GM12878 (cell line): ENCODE measurements at regions not wholly inside any gene's neighbourhood (a gene's known extent, or its start where the extent isn't known, plus 50 kb on each side); places are given as distances from the start of the nearest gene placed in this dataset.

Experiments used
- ATAC-seq: fragments of 200-7000 bp; cut with Tn5 transposase; 3 replicates; pipeline ENCODE4 v1.9.1; 2020; ENCODE audit warnings: mild to moderate bottlenecking, moderate library complexity
- BruUV-seq: library from RNA; stranded (reverse); fragments of 400-500 nt; replicated peaks from 2 replicates; lab custom pipeline; 2021; lab: Mats Ljungman, UMichigan
- CTCF ChIA-PET: fragments of 300-600 bp; sonication (Branson Sonifier 250); formaldehyde crosslinking; extraction: SDS; loops from one replicate; lab custom pipeline; 2021; ENCODE audit warnings: inconsistent platforms; lab: Yijun Ruan, JAX
- POLR2A ChIA-PET: fragments of 350-600 bp; formaldehyde crosslinking; extraction: SDS; loops from one replicate; lab custom pipeline; 2021; ENCODE audit warnings: inconsistent platforms; lab: Charles Lee
- RAD21 ChIA-PET: fragments of 300-600 bp; sonication (Branson Sonifier 250); formaldehyde crosslinking; loops from one replicate; lab custom pipeline; 2023; ENCODE audit warnings: antibody characterized with exemption; ENCODE audit not compliant: unreplicated experiment; lab: Charles Lee
- SMC1A ChIA-PET: fragments of 300-600 bp; sonication (Branson Sonifier 250); formaldehyde crosslinking; loops from one replicate; lab custom pipeline; 2023; ENCODE audit not compliant: unreplicated experiment, uncharacterized antibody; lab: Charles Lee
- DNase-seq: peaks from one replicate; pipeline ENCODE4 v3.0.0-alpha.2; 2011; ENCODE audit warnings: low read depth, low spot score
- FAIRE-seq: peaks from 3 replicates; lab custom pipeline; 2011; peaks lifted over from hg19 to GRCh38; lab: Jason Lieb, UNC
- H2AFZ ChIP-seq: 2 replicates; pipeline ENCODE4 v1.6.0; 2011; ENCODE audit warnings: low read depth, low read length, control low read depth; ENCODE audit not compliant: control insufficient read depth
- H3K27ac ChIP-seq: 2 replicates; pipeline ENCODE4 v1.5.1; 2011; ENCODE audit warnings: control low read depth; ENCODE audit not compliant: control insufficient read depth, insufficient read depth
- H3K27me3 ChIP-seq, 2 experiments: replicated peaks in 1 of 2; 2 replicates each; pipeline versions ENCODE4 v1.6.0 to v1.6.1; 2011; ENCODE audit warnings: low read length in 1 of 2; ENCODE audit not compliant: control insufficient read depth in 2 of 2, insufficient read depth in 2 of 2
- H3K36me3 ChIP-seq, 2 experiments: 2 replicates each; pipeline ENCODE4 v1.5.1; 2011; ENCODE audit warnings: low read length in 1 of 2; ENCODE audit not compliant: control insufficient read depth in 2 of 2, insufficient read depth in 2 of 2
- H3K4me1 ChIP-seq: 2 replicates; pipeline ENCODE4 v1.6.1; 2011; ENCODE audit warnings: mild to moderate bottlenecking, low read length, moderate library complexity, mixed read lengths; ENCODE audit not compliant: control insufficient read depth, insufficient read depth
- H3K4me2 ChIP-seq: 2 replicates; pipeline ENCODE4 v1.6.0; 2011; ENCODE audit warnings: control low read depth; ENCODE audit not compliant: control insufficient read depth, insufficient read depth
- H3K4me3 ChIP-seq: fragments of 200-600 bp; sonication (generic); 2 replicates; pipeline ENCODE4 v1.5.1; 2016
- H3K79me2 ChIP-seq: 2 replicates; pipeline ENCODE4 v1.6.0; 2011; ENCODE audit warnings: low read length; ENCODE audit not compliant: control insufficient read depth, insufficient read depth
- H3K9ac ChIP-seq: 2 replicates; pipeline ENCODE4 v1.8.0; 2011; ENCODE audit warnings: low read length, control low read depth, mixed read lengths; ENCODE audit not compliant: control insufficient read depth, insufficient read depth
- H3K9me3 ChIP-seq: replicated peaks from 3 replicates; pipeline ENCODE4 v1.5.1; 2011; ENCODE audit warnings: mild to moderate bottlenecking, low read length; ENCODE audit not compliant: control insufficient read depth, insufficient read depth
- H4K20me1 ChIP-seq: 2 replicates; pipeline ENCODE4 v1.6.0; 2011; ENCODE audit not compliant: control insufficient read depth, insufficient read depth
- BCL3 ChIP-seq: IDR thresholded peaks from 2 replicates; pipeline ENCODE4 v1.6.1; 2011; ENCODE audit warnings: borderline replicate concordance, low read depth, mild to moderate bottlenecking, moderate library complexity, low read length; ENCODE audit not compliant: insufficient read depth, poor library complexity, severe bottlenecking
- CBX5 ChIP-seq: sonication (generic); IDR thresholded peaks from 2 replicates; pipeline ENCODE4 v1.6.1; 2016; ENCODE audit warnings: low read depth, moderate library complexity, mild to moderate bottlenecking, inconsistent platforms
- CREB1 ChIP-seq: IDR thresholded peaks from 2 replicates; pipeline ENCODE4 v1.6.1; 2012; ENCODE audit warnings: low read depth, mild to moderate bottlenecking, inconsistent platforms
- E2F8 ChIP-seq: fragments of 450-650 bp; IDR thresholded peaks from 2 replicates; pipeline ENCODE4 v1.6.1; 2018; ENCODE audit warnings: mild to moderate bottlenecking, low read depth, moderate library complexity; ENCODE audit not compliant: partially characterized antibody
- RBBP5 ChIP-seq: fragments of 200-600 bp; sonication (generic); conservative IDR thresholded peaks from 2 replicates; pipeline ENCODE4 v1.6.1; 2016
- RELB ChIP-seq: fragments of 450-650 bp; IDR thresholded peaks from 2 replicates; pipeline ENCODE4 v1.6.1; 2017; ENCODE audit warnings: low read depth, mild to moderate bottlenecking, moderate library complexity
- TCF7 ChIP-seq: IDR thresholded peaks from 2 replicates; pipeline ENCODE4 v1.6.1; 2014; ENCODE audit warnings: antibody characterized with exemption, borderline replicate concordance
- ZBTB11 ChIP-seq: fragments of 450-650 bp; formaldehyde crosslinking; IDR thresholded peaks from 2 replicates; pipeline ENCODE4 v1.5.0; 2022; ENCODE audit warnings: mild to moderate bottlenecking, missing genetic modification characterization
- ZBTB33 ChIP-seq: fragments of 450-650 bp; IDR thresholded peaks from 2 replicates; pipeline ENCODE4 v1.6.1; 2017; ENCODE audit warnings: mild to moderate bottlenecking
- WGBS: methylation state at CpG from one replicate; pipeline ENCODE4 v1.1.6; 2016; ENCODE audit warnings: low lambda C conversion rate; ENCODE audit not compliant: insufficient replicate concordance, insufficient coverage; ENCODE audit errors: missing lambda C conversion rate; 5-methylcytosine and 5-hydroxymethylcytosine counted together
- in situ Hi-C: fragments of 300-500 bp; cut with MboI; formaldehyde crosslinking; loops from 9 replicates; pipeline ENCODE4 v1.14.3; 2018; ENCODE audit warnings: mixed read lengths
- intact Hi-C: fragments of 100-400 bp; cut with micrococcal nuclease; formaldehyde crosslinking; loops from one replicate; pipeline ENCODE4 v1.14.2; 2022; ENCODE audit not compliant: unreplicated experiment
- TF ChIP-seq, protein P1 (sequence below): fragments of 450-650 bp; IDR thresholded peaks from 2 replicates; pipeline ENCODE4 v1.6.1; 2018; ENCODE audit warnings: borderline replicate concordance, mild to moderate bottlenecking; ENCODE audit not compliant: partially characterized antibody

- ATAC-seq, result no peak
- Histone ChIP-seq H3K4me3 (no peak overlapping the region), H3K36me3 (no peaks in the 10 kb centered on the region), H3K9me3 (no peaks in the 10 kb centered on the region), H3K4me1 (no peaks in the 10 kb centered on the region), H3K9ac (no peak overlapping the region)
- in situ Hi-C loops, result no loop called here
- intact Hi-C loops, result no loop called here
- no TSS peak for BruUV-seq
- CTCF ChIA-PET, result no interaction called here
- POLR2A ChIA-PET, result no interaction called here
- no peak for TF ChIP-seq E2F8
- TF ChIP-seq CBX5, result no peak
- no peak for TF ChIP-seq RBBP5
- TF ChIP-seq TCF7, result no peak
- TF ChIP-seq ZBTB11 (CRISPR knock-in tag), result no peak
- no peak for TF ChIP-seq ZBTB33
- TF ChIP-seq, protein P1, sequence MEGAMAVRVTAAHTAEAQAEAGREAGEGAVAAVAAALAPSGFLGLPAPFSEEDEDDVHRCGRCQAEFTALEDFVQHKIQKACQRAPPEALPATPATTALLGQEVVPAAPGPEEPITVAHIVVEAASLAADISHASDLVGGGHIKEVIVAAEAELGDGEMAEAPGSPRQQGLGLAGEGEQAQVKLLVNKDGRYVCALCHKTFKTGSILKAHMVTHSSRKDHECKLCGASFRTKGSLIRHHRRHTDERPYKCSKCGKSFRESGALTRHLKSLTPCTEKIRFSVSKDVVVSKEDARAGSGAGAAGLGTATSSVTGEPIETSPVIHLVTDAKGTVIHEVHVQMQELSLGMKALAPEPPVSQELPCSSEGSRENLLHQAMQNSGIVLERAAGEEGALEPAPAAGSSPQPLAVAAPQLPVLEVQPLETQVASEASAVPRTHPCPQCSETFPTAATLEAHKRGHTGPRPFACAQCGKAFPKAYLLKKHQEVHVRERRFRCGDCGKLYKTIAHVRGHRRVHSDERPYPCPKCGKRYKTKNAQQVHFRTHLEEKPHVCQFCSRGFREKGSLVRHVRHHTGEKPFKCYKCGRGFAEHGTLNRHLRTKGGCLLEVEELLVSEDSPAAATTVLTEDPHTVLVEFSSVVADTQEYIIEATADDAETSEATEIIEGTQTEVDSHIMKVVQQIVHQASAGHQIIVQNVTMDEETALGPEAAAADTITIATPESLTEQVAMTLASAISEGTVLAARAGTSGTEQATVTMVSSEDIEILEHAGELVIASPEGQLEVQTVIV, result no peak
- no peak for TF ChIP-seq RELB
- no peak for TF ChIP-seq BCL3
- no peak for TF ChIP-seq CREB1
- TF ChIP-seq, all 136 proteins: peak for 0
- Histone ChIP-seq H3K4me2 (no peak overlapping the region), H2AFZ (no peak overlapping the region), H3K79me2 (no peaks in the 10 kb centered on the region), H3K27me3 (no peaks in the 10 kb centered on the region), H3K27ac (no peak overlapping the region), H4K20me1 (no peaks in the 10 kb centered on the region)
- DNase-seq, result no peak
- ChIA-PET RAD21 (no interaction called here), SMC1A (no interaction called here)
- no peak for FAIRE-seq
- WGBS, result 23% methylated on average over 3 of the region's 3 CpGs
These were observed 468.1 kb upstream of the DPP6 start for GRCh38 chr7:153584132-153584531.
